ENCODE measurements at regions not wholly inside any gene's neighbourhood (a gene's known extent, or its start where the extent isn't known, plus 50 kb on each side); places are given as distances from the start of the nearest gene placed in this dataset.

GRCh38 chr2:84212611-84213314 is 246.3 kb downstream of the SUCLG1 start:
- no peak for TF ChIP-seq RUNX1 (IDR thresholded peaks at IDR 0.05; ENCODE audit: low read depth)
- TF ChIP-seq HCFC1 (IDR thresholded peaks at IDR 0.05; ENCODE audit: low read depth, low read length): no peak
- no peak for TF ChIP-seq CTCF (IDR thresholded peaks at IDR 0.05 in 2 of 3, conservative IDR thresholded peaks at IDR 0.05 in 1 of 3; ENCODE audit: insufficient read depth in 2 of 3, low read depth in 1 of 3, low read length in 3 of 3)
- TF ChIP-seq ETV6 (IDR thresholded peaks at IDR 0.05; ENCODE audit: borderline replicate concordance in 1 of 2, low read depth in 2 of 2, low read length in 1 of 2): no peak
- no peak for TF ChIP-seq ETV6 (CRISPR knock-in tag; IDR thresholded peaks at IDR 0.05; ENCODE audit: borderline replicate concordance)
- no peak for TF ChIP-seq RFX5 (IDR thresholded peaks at IDR 0.05; ENCODE audit: low read depth, low read length)
- no peak for TF ChIP-seq MYNN (IDR thresholded peaks at IDR 0.05)
- no peak for TF ChIP-seq MYNN (CRISPR knock-in tag; IDR thresholded peaks at IDR 0.05)
- no peak for TF ChIP-seq EZH2 (IDR thresholded peaks at IDR 0.05; ENCODE audit: borderline replicate concordance, low read depth, low read length)
- TF ChIP-seq GABPA (tag; conservative IDR thresholded peaks at IDR 0.05; ENCODE audit: low read depth): no peak
- TF ChIP-seq EP300 (IDR thresholded peaks at IDR 0.05; ENCODE audit: low read length): no peak
- no peak for TF ChIP-seq EHMT2 (IDR thresholded peaks at IDR 0.05)
- TF ChIP-seq ZBTB2 (IDR thresholded peaks at IDR 0.05): no peak
- TF ChIP-seq PREB (CRISPR knock-in tag; IDR thresholded peaks at IDR 0.05): no peak
- TF ChIP-seq SOX6 (IDR thresholded peaks at IDR 0.05): no peak
